Activated CD8-positive, alpha-beta memory T cell treated with anti-CD3 and anti-CD28 coated beads for 48 hours (primary cell): ENCODE measurements at regions not wholly inside any gene's neighbourhood (a gene's known extent, or its start where the extent isn't known, plus 50 kb on each side); places are given as distances from the start of the nearest gene placed in this dataset.

Source experiments
- DNase-seq, 3 experiments: peaks; one replicate each; pipeline ENCODE4 v3.0.0-alpha.2; 2020; ENCODE audit warnings: low read depth in 2 of 3, low spot score in 2 of 3

DNA sequence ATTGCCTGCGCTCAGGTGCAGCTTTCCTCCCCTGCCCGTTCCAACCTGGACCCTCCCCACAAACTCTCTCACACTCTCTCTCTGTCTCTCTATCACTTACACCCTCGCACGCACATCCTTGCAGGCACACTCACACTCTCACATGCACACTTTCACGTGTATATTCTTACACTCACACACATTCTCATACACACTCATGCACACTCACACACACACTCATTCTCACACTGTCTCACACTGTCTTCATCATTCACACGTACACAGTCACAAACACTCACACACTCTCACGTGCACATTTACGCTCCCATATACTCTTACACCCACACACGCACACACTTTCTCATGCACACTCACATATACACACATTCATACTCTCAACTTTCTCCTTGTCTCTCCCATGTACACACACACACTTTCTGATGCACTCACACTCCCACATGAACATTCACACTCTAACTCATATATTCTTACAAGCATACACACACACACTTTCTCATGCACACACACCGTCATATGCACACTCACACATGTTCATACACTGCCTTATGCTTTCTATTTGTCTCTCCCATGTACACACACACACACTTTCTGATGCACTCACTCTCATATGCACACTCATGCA, 229.3 kb downstream of the SNX18 start:
- DNase-seq = no peak

DNA sequence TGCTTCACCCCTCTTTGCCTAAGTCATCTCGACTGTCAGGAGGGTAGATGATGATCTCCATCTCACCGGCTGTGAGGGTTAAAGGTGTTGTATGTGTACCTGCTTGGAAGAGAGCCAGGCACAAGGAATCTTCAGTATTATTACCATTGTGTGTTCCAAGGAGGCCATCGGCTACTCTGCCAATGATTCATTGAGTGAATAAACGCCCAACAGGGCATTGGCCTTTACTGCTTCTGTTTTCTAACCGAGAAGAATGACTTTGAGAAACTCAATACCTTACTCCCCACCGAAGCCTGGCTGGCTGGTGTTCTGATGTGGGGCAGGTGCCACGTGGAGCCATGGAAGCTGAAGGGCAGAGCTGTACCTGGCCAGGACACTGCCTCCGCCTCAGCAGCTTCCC, 228.8 kb downstream of the SNX18 start:
- no peak for DNase-seq

DNA sequence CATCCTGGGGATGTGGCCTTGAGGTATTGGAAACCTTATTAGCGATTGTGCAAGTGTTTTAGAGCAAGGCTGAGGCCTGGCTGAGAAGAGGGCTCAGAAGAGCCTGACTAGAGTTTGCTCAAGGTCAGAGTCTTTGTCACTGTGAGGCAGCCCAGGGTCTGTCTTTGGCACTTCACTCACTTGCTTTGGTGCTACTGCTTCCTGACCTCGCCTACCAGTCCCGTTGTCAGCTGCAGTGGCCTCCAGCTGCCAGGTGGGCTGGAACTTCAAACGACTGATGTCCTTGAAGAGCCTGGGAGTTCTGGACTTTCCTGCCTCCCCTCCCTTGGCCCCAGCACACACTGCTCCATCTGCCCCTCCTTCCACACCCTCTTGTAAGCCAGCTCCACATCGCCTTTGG, 228.0 kb downstream of the SNX18 start:
- no peak for DNase-seq

DNA sequence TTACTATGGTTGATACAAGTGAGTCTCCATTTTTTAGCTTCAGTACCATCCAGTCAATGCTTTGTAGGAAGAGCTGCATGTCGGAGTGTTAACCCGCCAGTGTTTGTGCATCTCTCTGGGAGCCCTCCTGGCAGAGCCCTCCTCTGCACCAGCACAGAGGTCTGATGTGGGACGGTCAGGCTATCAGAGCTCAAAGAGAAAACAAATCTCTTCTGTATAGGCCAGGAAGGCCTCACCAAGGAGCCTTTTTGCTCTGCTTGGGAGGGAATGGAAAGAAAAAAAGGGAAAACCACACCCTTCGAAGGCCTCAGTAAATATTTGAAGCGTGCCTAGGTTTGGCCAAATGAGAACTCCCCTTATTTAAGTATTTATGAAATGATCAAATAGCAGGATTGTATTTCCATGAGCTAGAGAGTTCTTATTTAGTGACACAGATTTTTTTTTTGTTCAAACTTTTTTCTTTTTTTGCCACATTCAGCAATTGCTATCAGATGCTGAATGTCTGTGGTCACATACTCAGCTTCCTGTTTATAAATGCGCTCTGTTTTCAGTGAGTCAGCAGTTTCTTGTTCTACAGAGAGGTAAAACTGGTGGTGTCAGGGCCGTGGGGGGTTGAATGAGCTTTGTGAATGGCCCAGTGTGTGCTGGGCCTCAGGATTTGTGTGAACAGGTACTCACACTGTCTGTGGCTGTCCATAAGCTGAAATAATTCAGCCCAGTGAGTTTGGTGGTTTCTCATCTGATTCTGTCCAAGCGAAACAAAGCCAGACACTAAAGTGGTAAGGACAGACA, 226.6 kb downstream of the SNX18 start:
- DNase-seq = no peak

- no peak for DNase-seq
These were observed 226.0 kb downstream of the SNX18 start for GRCh38 chr5:54743581-54743980.

DNA sequence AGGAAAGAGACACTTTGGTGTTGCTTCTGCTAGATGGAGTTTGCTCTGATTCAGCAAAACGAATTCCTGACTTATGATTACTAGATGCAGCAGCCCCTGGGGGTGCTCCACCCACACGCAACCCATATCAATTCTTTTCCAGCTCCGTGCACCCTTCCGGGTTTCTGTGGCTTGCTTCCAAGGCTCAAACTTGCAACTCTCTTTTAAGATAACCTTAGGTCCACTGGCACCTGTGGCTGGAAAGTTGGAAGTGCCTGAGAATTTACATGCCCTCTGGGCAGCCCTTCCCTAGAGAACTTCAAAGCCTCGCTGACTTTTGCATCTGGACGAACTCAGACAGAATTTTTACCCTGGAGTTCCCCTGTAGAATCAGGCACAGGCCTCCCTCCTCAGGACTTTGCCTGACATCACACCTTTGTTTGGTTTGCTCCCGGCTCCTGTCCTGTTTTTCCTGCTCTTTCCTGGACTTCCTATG, 224.9 kb downstream of the SNX18 start:
- DNase-seq = no peak

DNA sequence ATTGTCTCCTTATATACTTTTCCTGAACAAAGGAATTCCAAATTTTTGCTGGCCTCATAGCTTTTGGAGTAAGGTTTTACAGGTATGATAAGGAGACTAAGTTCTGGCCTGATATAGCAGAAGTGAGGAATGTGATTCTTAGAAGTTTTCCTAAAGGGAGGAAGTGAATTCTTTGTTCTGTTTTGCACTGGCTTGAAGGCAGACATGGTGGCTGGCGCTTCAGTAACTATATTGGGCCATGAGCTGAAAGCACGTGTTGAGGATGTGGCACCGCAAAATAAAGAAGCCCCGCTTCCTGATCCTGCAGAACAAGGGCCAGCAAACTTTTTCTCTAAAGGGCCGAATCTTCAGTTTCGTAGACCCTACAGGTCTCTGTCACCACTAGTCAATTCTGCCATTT, 224.2 kb downstream of the SNX18 start:
- DNase-seq = no peak

- DNase-seq = no peak
These were observed 222.6 kb downstream of the SNX18 start for GRCh38 chr5:54740141-54740540.

- DNase-seq = no peak
These were observed 221.8 kb downstream of the SNX18 start for GRCh38 chr5:54739371-54739770.

- DNase-seq = no peak
These were observed 221.4 kb downstream of the SNX18 start for GRCh38 chr5:54738973-54739367.

GRCh38 chr5:54738118-54738972, 220.8 kb downstream of the SNX18 start:
- no peak for DNase-seq

- DNase-seq = no peak
These were observed 218.6 kb downstream of the SNX18 start for GRCh38 chr5:54736003-54736797.

DNA sequence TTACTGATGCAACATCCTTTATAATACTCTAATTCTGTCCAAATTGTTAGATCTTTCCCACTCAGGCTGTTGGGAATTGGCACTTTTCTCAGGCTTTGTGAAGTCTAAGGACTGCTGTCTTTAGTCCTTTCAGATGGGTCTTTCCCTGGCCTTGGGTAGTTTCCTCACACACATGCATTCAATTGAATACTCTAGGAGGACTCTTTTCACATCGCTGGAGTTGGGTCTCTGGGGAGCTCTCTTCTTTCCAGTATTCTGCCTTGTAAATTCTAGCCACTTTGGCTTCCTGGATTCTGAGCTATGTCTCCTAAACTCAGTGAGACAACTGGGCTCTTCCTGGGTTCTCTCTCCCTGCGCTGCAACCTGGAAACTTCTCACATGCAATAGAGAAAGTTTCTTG, 215.5 kb downstream of the SNX18 start:
- DNase-seq = no peak

DNA sequence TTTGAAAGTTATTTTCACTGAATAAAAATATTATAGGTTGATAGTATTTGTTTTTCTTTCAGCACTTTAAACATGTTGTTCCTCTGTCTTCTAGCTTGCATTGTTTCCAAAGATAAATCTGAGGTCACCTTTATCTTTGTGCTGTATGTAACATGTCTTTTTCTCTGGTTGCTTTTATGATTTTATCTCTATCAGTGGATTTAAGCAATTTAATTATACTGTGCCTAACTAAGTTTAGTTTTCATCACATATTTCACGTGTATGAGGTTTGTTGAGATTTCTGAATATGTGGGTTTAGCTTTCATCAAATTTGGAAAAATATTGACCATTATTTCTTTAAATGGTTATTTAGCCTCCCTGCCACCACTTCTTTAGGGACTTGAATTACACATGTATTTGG, 214.5 kb downstream of the SNX18 start:
- no peak for DNase-seq

DNA sequence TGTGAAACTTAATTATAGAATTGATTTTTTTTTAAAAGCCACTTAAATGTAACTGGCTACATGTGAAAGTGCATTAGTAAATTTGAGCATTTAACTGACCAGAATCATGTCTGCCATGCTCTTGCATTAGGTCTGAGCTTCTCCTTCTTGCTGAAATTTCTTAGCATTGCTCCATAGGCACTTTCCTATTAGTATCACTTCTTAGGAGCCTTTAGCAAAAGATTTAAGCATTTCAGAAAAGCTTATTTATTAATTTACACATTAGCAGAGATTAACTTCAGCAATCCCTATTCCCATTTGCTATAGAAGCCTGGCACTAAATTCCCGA, 211.0 kb downstream of the SNX18 start:
- DNase-seq = no peak

DNA sequence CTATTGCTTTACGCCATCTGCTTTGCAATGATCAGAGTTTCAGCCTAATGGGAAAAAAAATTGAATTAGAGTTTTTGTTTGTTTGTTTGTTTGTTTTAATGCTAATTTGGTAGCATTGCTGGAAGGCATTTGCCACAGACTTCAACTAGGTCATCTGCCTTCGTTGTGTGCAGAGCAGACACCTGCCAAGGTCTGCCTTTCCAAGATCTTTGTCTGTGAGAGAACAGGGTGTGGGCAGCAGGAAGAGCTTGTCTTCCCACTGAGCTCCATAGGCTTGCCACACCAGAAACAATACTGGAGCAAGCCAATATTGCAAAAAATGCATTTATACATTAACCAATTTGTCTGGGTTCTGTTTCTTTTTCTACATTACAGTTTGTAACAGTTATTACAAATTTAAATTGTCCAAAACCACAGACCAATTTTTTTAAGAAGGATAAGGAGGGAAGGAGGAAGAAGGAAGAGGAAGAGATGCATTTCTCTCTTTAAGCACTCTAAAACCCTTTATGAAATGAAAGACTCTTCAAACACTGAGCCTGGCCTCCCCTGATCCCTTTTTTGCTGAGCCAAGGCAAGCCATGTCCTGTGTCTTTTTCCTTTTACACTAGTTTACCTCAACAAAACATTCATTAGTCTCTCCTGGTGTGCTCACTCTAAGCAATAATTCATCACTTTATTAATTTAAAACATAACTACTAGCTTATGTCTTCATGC, 210.5 kb downstream of the SNX18 start:
- DNase-seq = no peak

GRCh38 chr5:54725391-54726280, 208.1 kb downstream of the SNX18 start:
- no peak for DNase-seq

GRCh38 chr5:54722846-54723433, 205.4 kb downstream of the SNX18 start:
- DNase-seq = no peak

- no peak for DNase-seq
These were observed 204.5 kb downstream of the SNX18 start for GRCh38 chr5:54721951-54722654.
